ENCODE measurements at regions not wholly inside any gene's neighbourhood (a gene's known extent, or its start where the extent isn't known, plus 50 kb on each side); places are given as distances from the start of the nearest gene placed in this dataset.

- no peak for TF ChIP-seq EP300 (IDR thresholded peaks at IDR 0.05)
- no peak for TF ChIP-seq CTCF (IDR thresholded peaks at IDR 0.05)
- no peak for TF ChIP-seq POLR2A (IDR thresholded peaks at IDR 0.05)
These were observed 1158.1 kb upstream of the TENM4 start for GRCh38 chr11:80598905-80599304.

Data from sigmoid colon (tissue), 4 donors.